ENCODE measurements at regions not wholly inside any gene's neighbourhood (a gene's known extent, or its start where the extent isn't known, plus 50 kb on each side); places are given as distances from the start of the nearest gene placed in this dataset.

- TF ChIP-seq TAF15 (IDR thresholded peaks at IDR 0.05; ENCODE audit: low read depth, low read length) = no peak
- TF ChIP-seq EP400 (IDR thresholded peaks at IDR 0.05) = no peak
- no peak for TF ChIP-seq TCF3 (CRISPR knock-in tag; IDR thresholded peaks at IDR 0.05)
- no peak for TF ChIP-seq MYBL2 (IDR thresholded peaks at IDR 0.05; ENCODE audit: low read depth)
- TF ChIP-seq MYBL2 (CRISPR knock-in tag; IDR thresholded peaks at IDR 0.05; ENCODE audit: borderline replicate concordance) = no peak
- no peak for TF ChIP-seq TAF7 (tag; IDR thresholded peaks at IDR 0.05)
- TF ChIP-seq ZBTB11 (CRISPR knock-in tag; IDR thresholded peaks at IDR 0.05) = no peak
- TF ChIP-seq CHD1 (IDR thresholded peaks at IDR 0.05; ENCODE audit: low read length) = no peak
- TF ChIP-seq ZNF57 (CRISPR knock-in tag; IDR thresholded peaks at IDR 0.05) = no peak
- ATAC-seq (no peak), FAIRE-seq (no peak), DNase-seq (ENCODE audit: extremely low read depth in 1 of 4, low spot score in 3 of 4) (no peak)
- H4K20me1 ChIP-seq (replicated peaks; ENCODE audit: control insufficient read depth, insufficient read depth, low read length) = no peaks in the 10 kb centered on the region
- no peaks in the 10 kb centered on the region for H3K36me3 ChIP-seq (ENCODE audit: control insufficient read depth, insufficient read depth, low read length)
- no peak overlapping the region for H3K4me3 ChIP-seq
- POLR2A ChIA-PET = interaction anchor here (1.0 kb wide), 1 partner anchor 16 kb away, joined by 3 read pairs; no protein-coding TSS in a partner anchor
- no peak overlapping the region for H3K4me2 ChIP-seq (ENCODE audit: insufficient read depth, low read length)
- no TSS peak for BruUV-seq (replicated peaks)
- no peak overlapping the region for H2AFZ ChIP-seq (ENCODE audit: low read depth, low read length)
- no peaks in the 10 kb centered on the region for H3K79me2 ChIP-seq (ENCODE audit: control insufficient read depth, insufficient read depth, low read length)
- no peaks in the 10 kb centered on the region for H3K27me3 ChIP-seq (ENCODE audit: control insufficient read depth in 2 of 2, insufficient read depth in 2 of 2, low read length in 2 of 2)
- no peak overlapping the region for H3K27ac ChIP-seq (ENCODE audit: extremely low read depth, low read depth, low read length)
- H3K4me1 ChIP-seq (replicated peaks in 1 of 2; ENCODE audit: control insufficient read depth in 2 of 2, insufficient read depth in 2 of 2, low read length in 2 of 2) = peaks cover 0 to 3% of the 10 kb centered on the region in 2 experiments; a peak in 2 of 5 replicates
- CTCF ChIA-PET (ENCODE audit: low intra/inter-chr PET ratio) = no interaction called here
- no peaks in the 10 kb centered on the region for H3K9me1 ChIP-seq (ENCODE audit: control insufficient read depth, insufficient read depth, low read length)
- intact Hi-C loops (cut with micrococcal nuclease) = no loop called here
- in situ Hi-C loops (cut with MboI) = no loop called here
- H3K9ac ChIP-seq (ENCODE audit: insufficient read depth in 1 of 2, low read depth in 2 of 2, low read length in 2 of 2) = no peak overlapping the region
- H3K9me3 ChIP-seq (replicated peaks; ENCODE audit: control insufficient read depth, insufficient read depth, low read depth, low read length) = no peaks in the 10 kb centered on the region
Observed at GRCh38 chr6:140101818-140102217, 727.4 kb upstream of the CITED2 start.

Data from K562 (cell line).